Calu3 (cell line): ENCODE measurements at regions not wholly inside any gene's neighbourhood (a gene's known extent, or its start where the extent isn't known, plus 50 kb on each side); places are given as distances from the start of the nearest gene placed in this dataset.

ENCODE experiments used
- BruUV-seq: library from RNA; stranded (reverse); fragments of 400-500 nt; replicated peaks from 2 replicates; lab custom pipeline; 2021; lab: Mats Ljungman, UMichigan
- CTCF ChIA-PET: fragments of 300-600 bp; sonication (Branson Sonifier 250); formaldehyde crosslinking; loops from one replicate; lab custom pipeline; 2022; ENCODE audit warnings: antibody characterized with exemption; lab: Charles Lee
- DNase-seq: peaks from one replicate; pipeline ENCODE4 v3.0.0; 2022
- H3K27ac Mint-ChIP-seq: one replicate; pipeline ENCODE4 v1.8.0; 2022; ENCODE audit warnings: mixed read lengths; ENCODE audit not compliant: unreplicated experiment
- H3K27me3 Mint-ChIP-seq: one replicate; pipeline ENCODE4 v1.8.0; 2022; ENCODE audit warnings: mixed read lengths; ENCODE audit not compliant: unreplicated experiment
- H3K36me3 Mint-ChIP-seq: one replicate; pipeline ENCODE4 v1.8.0; 2022; ENCODE audit warnings: mild to moderate bottlenecking, moderate library complexity, mixed read lengths; ENCODE audit not compliant: insufficient read depth, unreplicated experiment
- H3K4me1 Mint-ChIP-seq: one replicate; pipeline ENCODE4 v1.8.0; 2022; ENCODE audit warnings: mild to moderate bottlenecking, low read depth, mixed read lengths; ENCODE audit not compliant: unreplicated experiment
- H3K4me3 Mint-ChIP-seq: one replicate; pipeline ENCODE4 v1.8.0; 2022; ENCODE audit warnings: mild to moderate bottlenecking, low read depth, moderate library complexity, mixed read lengths; ENCODE audit not compliant: unreplicated experiment
- H3K9me3 Mint-ChIP-seq: one replicate; pipeline ENCODE4 v1.8.0; 2022; ENCODE audit warnings: low read depth, mixed read lengths; ENCODE audit not compliant: unreplicated experiment
- CTCF ChIP-seq: fragments of 200-600 bp; IDR thresholded peaks from one replicate; pipeline ENCODE4 v1.8.0; 2022; ENCODE audit warnings: antibody characterized with exemption; ENCODE audit not compliant: unreplicated experiment
- intact Hi-C: fragments of 100-400 bp; cut with micrococcal nuclease; formaldehyde crosslinking; loops from one replicate; pipeline ENCODE4 v1.10.0; 2022; ENCODE audit not compliant: unreplicated experiment

DNA sequence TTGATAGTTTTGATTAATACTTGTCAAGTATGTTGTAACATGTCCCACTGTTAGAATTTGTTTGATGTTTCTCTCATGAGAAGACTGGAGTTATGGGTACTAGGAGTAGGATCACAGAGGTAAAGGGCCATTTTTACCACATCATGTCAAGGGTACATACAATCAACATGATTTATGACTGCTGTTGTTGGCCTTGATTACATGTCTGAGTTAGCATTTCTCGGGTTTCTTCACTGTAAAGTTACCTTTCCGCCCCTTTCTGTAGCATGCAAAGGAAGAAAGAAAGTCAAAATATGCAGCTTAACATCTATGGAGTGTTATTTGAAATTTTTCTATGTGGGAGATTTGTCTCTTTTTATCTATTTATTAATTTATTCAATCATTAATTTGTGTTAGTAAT is 1456.4 kb downstream of the SUCLG1 start:
- Mint-ChIP-seq H3K27me3 (no peaks in the 10 kb centered on the region), H3K36me3 (no peaks in the 10 kb centered on the region), H3K27ac (no peak overlapping the region), H3K9me3 (peaks cover 11% of the 10 kb centered on the region), H3K4me3 (no peak overlapping the region), H3K4me1 (no peaks in the 10 kb centered on the region)
- CTCF ChIA-PET, result no interaction called here
- DNase-seq, result no peak
- intact Hi-C loops, result no loop called here
- no peak for TF ChIP-seq CTCF
- BruUV-seq, result no TSS peak

DNA sequence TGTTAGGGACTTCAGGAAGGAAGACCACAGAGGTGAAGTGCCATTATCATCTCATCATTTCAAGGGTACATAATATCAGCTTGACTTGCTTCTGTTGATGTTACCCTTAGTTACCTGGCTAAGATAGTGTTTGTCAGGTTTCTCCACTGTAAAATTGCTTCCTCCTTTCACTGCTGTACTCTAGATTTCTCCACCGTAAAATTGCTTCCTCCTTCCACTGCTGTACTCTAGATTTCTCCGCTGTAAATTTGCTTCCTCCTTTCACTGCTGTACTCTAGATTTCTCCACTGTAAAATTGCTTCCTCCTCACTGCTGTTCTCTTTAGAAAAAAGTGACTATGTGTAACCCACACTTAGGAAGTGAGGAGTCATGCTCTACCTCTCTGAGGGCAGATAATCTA is 1460.3 kb downstream of the SUCLG1 start:
- BruUV-seq, result no TSS peak
- Mint-ChIP-seq H3K36me3 (no peaks in the 10 kb centered on the region), H3K4me3 (no peak overlapping the region), H3K9me3 (peaks cover 14% of the 10 kb centered on the region), H3K27ac (no peak overlapping the region), H3K27me3 (no peaks in the 10 kb centered on the region), H3K4me1 (no peaks in the 10 kb centered on the region)
- CTCF ChIA-PET, result no interaction called here
- intact Hi-C loops, result no loop called here
- no peak for TF ChIP-seq CTCF
- DNase-seq, result no peak

GRCh38 chr2:82996217-82996616 is 1462.9 kb downstream of the SUCLG1 start:
- no peaks in the 10 kb centered on the region for H3K36me3 Mint-ChIP-seq
- no peaks in the 10 kb centered on the region for H3K27me3 Mint-ChIP-seq
- intact Hi-C loops, result no loop called here
- no peaks in the 10 kb centered on the region for H3K4me1 Mint-ChIP-seq
- no TSS peak for BruUV-seq
- H3K9me3 Mint-ChIP-seq, result peaks cover 17% of the 10 kb centered on the region
- no peak for TF ChIP-seq CTCF
- H3K27ac Mint-ChIP-seq, result no peak overlapping the region
- DNase-seq, result no peak
- CTCF ChIA-PET, result no interaction called here
- H3K4me3 Mint-ChIP-seq, result no peak overlapping the region

GRCh38 chr2:82994151-82994550 is 1464.9 kb downstream of the SUCLG1 start:
- H3K4me1 Mint-ChIP-seq, result no peaks in the 10 kb centered on the region
- intact Hi-C loops, result no loop called here
- peaks cover 18% of the 10 kb centered on the region for H3K9me3 Mint-ChIP-seq
- CTCF ChIA-PET, result no interaction called here
- H3K36me3 Mint-ChIP-seq, result no peaks in the 10 kb centered on the region
- no peaks in the 10 kb centered on the region for H3K27me3 Mint-ChIP-seq
- no peak overlapping the region for H3K4me3 Mint-ChIP-seq
- BruUV-seq, result no TSS peak
- TF ChIP-seq CTCF, result no peak
- H3K27ac Mint-ChIP-seq, result no peak overlapping the region
- no peak for DNase-seq
